Spinal cord (tissue), 9 donors: ENCODE measurements at regions not wholly inside any gene's neighbourhood (a gene's known extent, or its start where the extent isn't known, plus 50 kb on each side); places are given as distances from the start of the nearest gene placed in this dataset.
A peak's percentile ranks its signal among the peaks of the same experiment; 100 is the strongest.

ENCODE experiments used
- DNase-seq, 6 donors: peaks; one replicate each; pipeline versions ENCODE4 v3.0.0 to v3.0.0-alpha.2; 2013 to 2015; ENCODE audit warnings: low spot score in 6 of 6, low read depth in 4 of 6
- H3K27ac ChIP-seq: one replicate; pipeline ENCODE4 v1.5.1; 2013; ENCODE audit warnings: low read depth, low read length, control low read depth
- H3K27me3 ChIP-seq: one replicate; pipeline ENCODE4 v1.6.1; 2013; ENCODE audit warnings: low read length; ENCODE audit not compliant: control insufficient read depth, insufficient read depth
- H3K36me3 ChIP-seq: one replicate; pipeline ENCODE4 v1.6.1; 2013; ENCODE audit warnings: low read length; ENCODE audit not compliant: control insufficient read depth, insufficient read depth
- H3K4me1 ChIP-seq: one replicate; pipeline ENCODE4 v1.6.1; 2013; ENCODE audit warnings: low read length; ENCODE audit not compliant: control insufficient read depth, insufficient read depth
- H3K4me3 ChIP-seq: one replicate; pipeline ENCODE4 v1.5.1; 2013; ENCODE audit warnings: low read depth, low read length, control low read depth
- H3K9me3 ChIP-seq: one replicate; pipeline ENCODE4 v1.6.1; 2013; ENCODE audit warnings: low read length; ENCODE audit not compliant: control insufficient read depth, insufficient read depth
- WGBS: methylation state at CpG from one replicate; pipeline ENCODE4 v1.1.5; 2013; ENCODE audit warnings: missing lambda C conversion rate; ENCODE audit not compliant: insufficient coverage; 5-methylcytosine and 5-hydroxymethylcytosine counted together
- donor health status: healthy.

GRCh38 chr18:56402872-56403516 is 235.4 kb downstream of the TXNL1 start:
- H3K27ac ChIP-seq: no peak overlapping the region
- H3K4me1 ChIP-seq: no peaks in the 10 kb centered on the region
- H3K27me3 ChIP-seq: no peaks in the 10 kb centered on the region
- no peaks in the 10 kb centered on the region for H3K36me3 ChIP-seq
- DNase-seq: no peak
- H3K9me3 ChIP-seq: no peaks in the 10 kb centered on the region
- H3K4me3 ChIP-seq: no peak overlapping the region
- 100% methylated on average over 1 of the region's 1 CpG for WGBS

GRCh38 chr18:56393870-56394269 is 244.5 kb downstream of the TXNL1 start:
- Histone ChIP-seq H3K4me1 (peaks cover 5% of the 10 kb centered on the region), H3K36me3 (no peaks in the 10 kb centered on the region), H3K9me3 (no peaks in the 10 kb centered on the region), H3K4me3 (no peak overlapping the region), H3K27ac (no peak overlapping the region), H3K27me3 (no peaks in the 10 kb centered on the region)
- DNase-seq: no peak
- 100% methylated on average over 1 of the region's 3 CpGs for WGBS

DNA sequence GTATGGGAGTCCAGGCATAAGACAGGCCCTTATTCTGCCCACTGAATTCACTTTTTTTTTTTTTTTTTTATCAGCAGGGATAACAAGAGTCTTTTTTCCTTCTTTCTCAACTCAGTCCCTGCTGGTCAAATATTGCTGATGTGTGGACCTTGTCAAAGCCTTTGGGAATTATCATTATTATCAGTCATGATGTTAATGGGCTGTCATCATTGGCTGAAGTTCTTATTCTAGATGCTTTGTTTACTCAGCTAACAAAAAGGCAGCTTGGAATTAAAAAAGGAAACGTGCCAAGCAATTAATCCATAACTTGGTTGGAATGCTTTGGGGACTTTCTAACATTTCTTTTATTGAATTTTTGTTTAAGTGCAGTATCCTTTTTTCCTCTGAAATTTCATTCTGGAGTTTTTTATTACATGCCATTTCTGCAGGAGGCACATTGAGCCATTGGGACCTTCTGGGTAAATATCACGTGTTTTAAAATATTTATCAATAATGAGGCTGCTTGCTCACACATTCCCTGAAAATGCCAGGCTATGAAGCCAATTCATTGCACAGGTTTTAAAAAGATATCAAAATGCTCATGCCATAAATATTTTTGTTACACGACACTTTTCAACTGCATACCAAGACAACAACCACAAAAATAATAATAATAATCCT is 246.3 kb downstream of the TXNL1 start:
- no CpG with 5 or more reads among the region's 3 CpGs for WGBS
- peak in 1 of 6 donors; percentile 63 for DNase-seq
- Histone ChIP-seq H3K4me3 (no peak overlapping the region), H3K36me3 (no peaks in the 10 kb centered on the region), H3K9me3 (no peaks in the 10 kb centered on the region), H3K27ac (no peak overlapping the region), H3K4me1 (peaks cover 5% of the 10 kb centered on the region), H3K27me3 (no peaks in the 10 kb centered on the region)

DNA sequence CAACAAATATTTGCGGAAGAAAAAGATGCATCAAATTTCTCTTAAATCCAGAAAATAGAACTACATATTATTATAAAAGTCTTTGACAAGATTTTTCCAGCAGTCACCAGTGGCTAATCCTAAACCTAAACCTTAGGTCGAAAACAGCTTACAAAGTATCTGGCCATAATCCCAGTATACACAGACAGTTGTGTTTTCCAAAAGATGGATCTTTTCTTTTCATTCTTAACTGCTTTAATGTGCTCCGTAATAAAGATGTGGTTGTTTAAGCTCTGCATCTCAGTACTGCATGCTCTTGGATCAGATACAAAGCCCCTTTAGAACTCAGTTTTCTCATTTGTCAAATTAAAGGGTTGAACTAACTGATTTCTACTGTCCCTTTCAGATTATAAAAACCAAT is 247.8 kb downstream of the TXNL1 start:
- Histone ChIP-seq H3K36me3 (no peaks in the 10 kb centered on the region), H3K27ac (no peak overlapping the region), H3K27me3 (no peaks in the 10 kb centered on the region), H3K9me3 (no peaks in the 10 kb centered on the region), H3K4me1 (peaks cover 5% of the 10 kb centered on the region), H3K4me3 (no peak overlapping the region)
- peak in 2 of 6 donors; percentile 58 to 68 for DNase-seq
- WGBS: no CpG with 5 or more reads among the region's 3 CpGs

DNA sequence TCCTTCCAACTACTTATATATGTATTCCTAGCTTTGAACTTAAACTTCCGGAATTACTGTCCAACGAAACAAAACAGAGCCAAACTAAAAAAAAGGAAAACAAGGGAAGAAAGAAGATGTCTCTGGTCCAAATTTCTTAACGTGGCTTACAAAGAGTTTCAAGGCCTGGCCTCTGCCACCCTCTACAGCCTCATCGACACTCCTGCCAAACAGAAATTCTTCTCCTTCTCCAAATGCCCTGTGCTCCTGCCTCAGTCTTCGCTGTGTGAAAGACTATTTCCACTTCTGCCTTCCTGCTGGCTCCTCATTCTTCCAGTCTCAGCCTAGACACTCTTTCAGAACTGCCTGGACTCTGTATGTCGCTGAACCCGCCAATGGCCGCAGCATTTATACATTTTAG is 249.2 kb downstream of the TXNL1 start:
- no peak overlapping the region for H3K27ac ChIP-seq
- DNase-seq: no peak
- H3K27me3 ChIP-seq: no peaks in the 10 kb centered on the region
- H3K4me1 ChIP-seq: peaks cover 5% of the 10 kb centered on the region
- WGBS: 74% methylated on average over 6 of the region's 8 CpGs
- H3K36me3 ChIP-seq: no peaks in the 10 kb centered on the region
- no peaks in the 10 kb centered on the region for H3K9me3 ChIP-seq
- H3K4me3 ChIP-seq: no peak overlapping the region

DNA sequence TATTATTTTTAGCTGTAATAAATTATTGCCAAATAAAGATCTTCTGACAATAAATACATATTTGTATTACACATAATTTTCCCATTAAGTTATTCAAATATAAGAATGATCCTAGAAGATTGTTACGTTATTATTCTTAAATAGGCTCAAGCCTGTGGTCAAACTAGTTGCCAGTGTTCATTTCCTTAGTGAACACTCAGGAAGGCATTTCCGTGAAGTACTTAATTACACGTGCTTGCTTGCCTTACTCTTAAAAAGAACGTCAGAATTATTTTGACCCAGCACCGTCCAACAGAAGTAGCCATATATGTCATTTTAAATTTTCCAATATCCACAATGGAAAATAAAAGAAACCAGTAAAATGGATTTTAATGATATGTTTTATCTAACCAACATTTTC is 249.8 kb downstream of the TXNL1 start:
- Histone ChIP-seq H3K4me3 (no peak overlapping the region), H3K9me3 (no peaks in the 10 kb centered on the region), H3K4me1 (peaks cover 5% of the 10 kb centered on the region), H3K27ac (no peak overlapping the region), H3K27me3 (no peaks in the 10 kb centered on the region), H3K36me3 (no peaks in the 10 kb centered on the region)
- DNase-seq: no peak
- no CpG with 5 or more reads among the region's 5 CpGs for WGBS

DNA sequence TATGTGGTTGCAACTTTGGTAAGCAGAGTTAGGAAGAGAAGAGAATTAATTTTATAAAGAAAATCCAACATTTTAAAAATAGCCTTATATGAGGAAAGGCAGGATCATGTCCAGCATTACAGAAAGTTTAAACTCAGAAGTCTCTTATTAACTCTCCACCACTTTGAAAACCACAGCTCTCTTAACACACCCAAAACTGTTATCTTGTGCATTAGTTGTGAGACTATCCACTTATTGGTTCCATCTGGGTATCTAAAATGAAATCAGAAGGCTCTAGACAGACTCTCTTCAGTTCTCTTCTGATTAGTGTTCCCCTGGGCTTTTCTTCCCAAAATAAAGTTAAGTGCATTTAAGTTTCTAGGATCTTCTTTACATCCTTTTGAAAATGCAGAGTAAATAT is 251.5 kb downstream of the TXNL1 start:
- H3K9me3 ChIP-seq: no peaks in the 10 kb centered on the region
- no peaks in the 10 kb centered on the region for H3K27me3 ChIP-seq
- peaks cover 5% of the 10 kb centered on the region for H3K4me1 ChIP-seq
- H3K36me3 ChIP-seq: no peaks in the 10 kb centered on the region
- H3K27ac ChIP-seq: no peak overlapping the region
- H3K4me3 ChIP-seq: no peak overlapping the region
- no peak for DNase-seq

- WGBS: 100% methylated on average over 1 of the region's 1 CpG
- Histone ChIP-seq H3K27me3 (no peaks in the 10 kb centered on the region), H3K27ac (no peak overlapping the region), H3K4me3 (no peak overlapping the region), H3K36me3 (no peaks in the 10 kb centered on the region), H3K9me3 (no peaks in the 10 kb centered on the region), H3K4me1 (no peaks in the 10 kb centered on the region)
- DNase-seq: no peak
Measured at GRCh38 chr18:56383349-56383748, 255.0 kb downstream of the TXNL1 start.

DNA sequence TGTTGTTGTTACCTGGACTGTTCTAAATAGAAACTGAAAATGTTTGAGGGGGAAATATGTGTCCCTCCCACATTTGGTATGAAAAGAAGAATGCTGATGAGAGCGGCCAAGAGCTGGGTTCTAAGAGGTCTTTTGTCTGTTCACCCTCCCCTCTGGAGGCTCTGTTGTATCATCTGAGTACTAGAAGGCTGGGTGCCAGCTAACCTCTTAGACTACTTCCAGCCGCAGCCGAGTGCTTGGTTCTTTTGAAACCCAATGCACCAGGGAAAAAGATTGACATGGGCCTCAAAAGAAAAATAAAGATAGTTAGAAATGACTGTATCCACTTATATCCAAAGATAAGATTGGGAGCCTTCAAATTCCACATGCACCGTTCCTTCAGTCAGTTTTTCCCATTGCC is 255.9 kb downstream of the TXNL1 start:
- WGBS: no CpG with 5 or more reads among the region's 4 CpGs
- peak in 2 of 6 donors; percentile 65 to 77 for DNase-seq
- no peaks in the 10 kb centered on the region for H3K9me3 ChIP-seq

DNA sequence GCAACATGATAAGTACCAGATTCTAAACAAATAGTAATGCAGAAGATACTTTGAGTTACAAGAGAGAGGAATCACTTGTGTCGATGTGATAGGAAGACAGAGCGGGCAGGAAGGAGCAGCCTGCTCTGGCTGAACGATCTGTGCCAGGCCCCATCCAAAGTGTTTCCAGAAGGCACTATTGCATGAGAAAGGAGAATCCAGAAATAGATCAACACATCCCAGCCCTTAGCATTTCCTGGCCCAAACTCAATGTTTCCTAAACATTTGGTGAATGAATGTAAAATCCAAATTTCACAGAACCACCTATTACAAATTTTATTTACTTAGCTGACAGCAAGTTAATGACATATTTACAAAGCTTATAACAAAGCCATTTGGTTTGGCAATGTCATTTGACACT is 257.2 kb downstream of the TXNL1 start:
- H3K9me3 ChIP-seq: no peaks in the 10 kb centered on the region
- WGBS: 100% methylated on average over 2 of the region's 3 CpGs
- peak in 1 of 6 donors; percentile 86 for DNase-seq

More for the DNA sequence above, 255.9 kb downstream of the TXNL1 start:
- H3K27ac ChIP-seq: no peak overlapping the region
- no peaks in the 10 kb centered on the region for H3K36me3 ChIP-seq
- no peaks in the 10 kb centered on the region for H3K27me3 ChIP-seq
- H3K4me1 ChIP-seq: no peaks in the 10 kb centered on the region
- H3K4me3 ChIP-seq: no peak overlapping the region

More for the DNA sequence above, 257.2 kb downstream of the TXNL1 start:
- H3K4me3 ChIP-seq: no peak overlapping the region
- no peaks in the 10 kb centered on the region for H3K4me1 ChIP-seq
- H3K27me3 ChIP-seq: no peaks in the 10 kb centered on the region
- no peaks in the 10 kb centered on the region for H3K36me3 ChIP-seq
- H3K27ac ChIP-seq: no peak overlapping the region
